ENCODE measurements at regions not wholly inside any gene's neighbourhood (a gene's known extent, or its start where the extent isn't known, plus 50 kb on each side); places are given as distances from the start of the nearest gene placed in this dataset.
"Not testable (repeated sequence)": the region's sequence is repeated elsewhere in the genome, so short reads cannot be mapped to it uniquely, and the experiment has no call there.

DNA sequence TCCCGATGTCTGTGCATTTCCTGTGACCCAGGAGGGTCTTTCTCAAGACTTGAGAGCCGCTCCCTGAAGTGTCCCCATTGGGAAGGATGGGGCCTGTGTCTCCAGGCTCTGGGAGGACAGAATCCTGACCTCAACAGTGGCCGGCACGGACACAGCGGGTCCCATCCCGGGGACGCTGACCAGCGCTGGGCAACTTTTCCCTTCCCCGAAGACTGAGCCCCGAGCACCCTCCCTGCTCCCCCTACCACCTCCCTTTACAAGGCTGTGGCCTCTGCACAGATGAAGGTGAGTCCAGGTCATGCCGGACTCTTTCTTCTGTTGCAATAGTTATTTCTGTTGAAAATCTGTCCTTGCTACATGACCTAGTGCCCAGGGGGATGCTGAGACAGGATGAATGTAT lies 135.7 kb downstream of the TMEM121 start:
- not testable (repeated sequence) for DNase-seq

DNA sequence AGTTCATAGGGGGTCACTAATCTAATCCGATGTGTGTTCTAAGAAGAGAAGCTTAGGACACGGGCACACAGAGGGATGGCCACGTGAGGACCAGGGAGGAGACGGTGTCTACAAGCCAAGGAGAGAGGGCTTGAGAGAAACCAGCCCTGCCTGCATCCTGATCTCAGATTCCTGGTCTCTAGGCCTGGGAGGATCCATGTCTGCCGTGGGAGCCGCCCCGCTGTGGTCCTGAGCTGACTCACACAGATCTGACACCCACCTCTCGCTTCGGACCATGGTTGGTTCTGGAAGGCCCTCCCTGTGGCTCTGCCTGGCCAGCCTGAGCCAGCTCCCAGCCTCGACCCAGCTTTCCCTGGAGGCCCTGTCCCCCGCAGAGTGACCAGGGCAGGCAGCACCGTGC lies 136.2 kb downstream of the TMEM121 start:
- DNase-seq, result not testable (repeated sequence)

DNA sequence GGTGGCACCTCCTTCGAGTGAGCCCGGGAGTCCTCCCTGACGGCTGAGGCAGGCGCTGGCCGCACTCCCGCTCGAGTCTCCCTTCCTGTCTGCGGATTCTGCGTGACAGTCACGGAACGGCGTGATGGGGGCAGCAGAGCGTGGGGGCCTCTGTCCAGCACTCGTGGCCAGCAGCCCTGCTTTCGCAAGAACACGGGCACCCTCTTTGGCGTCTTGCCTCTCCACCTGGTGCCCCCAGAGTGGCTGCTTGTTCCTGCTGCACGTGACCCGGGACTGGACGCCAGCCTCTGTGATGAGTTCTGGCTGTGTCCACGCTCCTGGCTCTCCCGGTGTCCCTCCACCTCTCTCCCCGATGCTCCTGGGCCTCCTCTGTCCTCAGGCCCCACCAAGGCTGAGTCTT lies 136.9 kb downstream of the TMEM121 start:
- DNase-seq, result not testable (repeated sequence)

DNA sequence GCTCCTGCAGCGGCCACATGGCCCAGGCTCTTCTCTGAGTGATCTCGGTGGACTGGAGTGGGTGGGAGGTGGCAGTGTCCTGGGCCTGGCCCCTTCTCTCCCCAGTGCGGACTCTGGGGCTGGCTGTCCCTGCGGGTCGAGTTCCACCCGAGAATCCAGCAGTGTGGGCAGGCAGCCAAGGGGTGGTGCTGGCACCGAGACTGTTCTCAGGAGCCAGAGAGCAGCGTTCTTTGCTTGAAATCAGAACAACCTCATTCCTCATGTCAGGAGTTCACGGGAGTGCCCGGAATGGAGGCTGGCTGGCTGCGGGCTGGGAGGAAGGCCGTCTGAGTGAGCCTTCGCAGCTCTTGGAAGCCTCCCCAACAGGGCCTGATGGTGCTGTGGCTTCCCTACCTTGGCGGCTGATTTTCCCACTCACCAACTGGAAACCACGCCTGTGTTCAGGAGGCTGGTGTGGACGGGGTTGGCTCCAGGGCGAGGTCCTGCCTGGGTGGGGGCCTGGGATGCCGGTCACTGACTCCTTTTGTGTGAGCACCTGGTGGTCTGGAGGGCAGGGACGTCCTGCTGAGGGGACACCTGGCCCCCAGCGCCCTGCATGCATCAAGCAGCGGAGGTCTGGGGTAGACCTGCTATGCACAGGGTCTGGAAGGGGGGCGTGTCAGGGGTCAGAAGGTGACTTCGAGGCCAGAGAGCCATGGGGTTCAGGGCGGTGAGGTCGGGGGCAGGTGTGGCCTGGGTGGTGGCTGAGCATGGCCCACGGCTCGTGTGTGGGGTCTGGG lies 137.6 kb downstream of the TMEM121 start:
- DNase-seq, result not testable (repeated sequence)

DNA sequence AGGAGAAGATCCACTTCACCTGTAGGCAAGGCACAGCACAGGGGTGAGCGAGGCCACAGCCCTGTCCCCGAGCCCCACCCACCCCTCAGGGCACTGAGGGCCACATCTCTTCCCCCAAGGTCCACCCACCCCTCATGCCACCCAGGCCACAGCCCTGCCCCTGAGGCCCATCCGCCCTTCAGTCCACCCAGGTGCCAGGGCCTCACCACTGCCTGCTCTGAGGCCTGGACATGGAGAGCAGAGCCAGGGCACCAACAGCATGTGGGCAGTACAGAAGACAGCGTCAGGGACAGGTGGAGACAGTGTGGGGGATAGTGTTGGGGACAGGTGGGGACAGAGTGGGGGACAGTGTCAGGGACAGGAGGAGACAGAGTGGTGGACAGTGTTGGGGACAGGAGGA lies 138.3 kb downstream of the TMEM121 start:
- DNase-seq, result no peak

DNA sequence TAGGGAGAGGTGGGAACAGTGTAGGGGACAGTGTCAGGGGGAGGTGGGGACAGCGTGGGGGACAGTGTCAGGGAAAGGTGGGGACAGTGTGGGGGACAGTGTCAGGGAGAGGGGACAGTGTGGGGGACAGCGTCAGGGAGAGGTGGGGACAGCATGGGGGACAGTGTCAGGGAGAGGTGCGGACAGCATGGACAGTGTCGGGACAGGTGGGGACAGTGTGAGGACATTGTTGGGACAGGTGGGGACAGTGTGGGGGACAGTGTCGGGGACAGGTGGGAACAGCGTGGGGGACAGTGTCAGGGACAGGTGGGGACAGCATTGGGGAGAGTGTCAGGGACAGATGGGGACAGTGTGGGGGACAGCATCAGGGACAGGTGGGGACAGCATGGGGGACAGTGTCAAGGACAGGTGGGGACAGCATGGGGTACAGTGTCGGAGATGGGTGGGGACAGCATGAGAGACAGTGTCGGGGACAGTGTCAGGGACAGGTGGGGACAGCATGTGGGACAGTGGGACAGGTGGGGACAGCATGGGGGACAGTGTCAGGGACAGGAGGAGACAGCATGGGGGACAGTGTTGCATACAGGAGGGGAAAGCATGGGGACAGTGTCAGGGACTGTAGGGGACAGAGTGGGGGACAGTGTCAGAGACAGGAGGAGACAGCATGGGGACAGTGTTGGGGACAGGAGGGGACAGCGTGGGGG lies 139.0 kb downstream of the TMEM121 start:
- no peak for DNase-seq

DNA sequence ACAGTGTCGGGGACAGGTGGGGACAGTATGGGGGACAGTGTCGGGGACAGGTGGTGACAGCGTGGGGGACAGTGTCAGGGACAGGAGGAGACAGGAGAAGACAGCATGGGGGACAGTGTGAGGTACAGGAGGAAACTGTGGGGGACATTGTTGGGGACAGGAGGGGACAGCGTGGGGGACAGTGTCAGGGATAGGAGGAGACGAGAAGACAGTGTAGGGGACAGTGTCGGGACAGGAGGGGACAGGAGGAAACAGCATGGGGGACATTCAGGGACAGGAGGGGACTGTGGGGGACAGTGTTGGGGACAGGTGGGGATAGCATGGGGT lies 139.5 kb downstream of the TMEM121 start:
- no peak for DNase-seq

DNA sequence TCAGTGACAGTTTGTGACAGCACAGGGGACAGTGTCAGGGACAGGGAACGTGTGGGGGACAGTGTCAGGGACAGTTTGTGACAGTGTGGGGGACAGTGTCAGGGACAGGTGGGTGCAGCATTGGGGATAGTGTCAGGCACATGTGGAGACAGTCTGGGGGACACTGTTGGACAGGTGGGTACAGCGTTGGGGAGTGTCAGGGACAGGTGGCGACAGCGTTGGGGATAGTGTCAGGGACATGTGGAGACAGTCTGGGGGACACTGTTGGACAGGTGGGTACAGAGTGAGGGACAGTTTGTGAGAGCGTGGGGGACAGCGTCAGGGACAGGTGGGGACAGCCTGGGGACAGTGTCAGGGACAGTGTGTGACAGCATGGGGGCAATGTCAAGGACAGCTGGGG lies 140.0 kb downstream of the TMEM121 start:
- no peak for DNase-seq

DNA sequence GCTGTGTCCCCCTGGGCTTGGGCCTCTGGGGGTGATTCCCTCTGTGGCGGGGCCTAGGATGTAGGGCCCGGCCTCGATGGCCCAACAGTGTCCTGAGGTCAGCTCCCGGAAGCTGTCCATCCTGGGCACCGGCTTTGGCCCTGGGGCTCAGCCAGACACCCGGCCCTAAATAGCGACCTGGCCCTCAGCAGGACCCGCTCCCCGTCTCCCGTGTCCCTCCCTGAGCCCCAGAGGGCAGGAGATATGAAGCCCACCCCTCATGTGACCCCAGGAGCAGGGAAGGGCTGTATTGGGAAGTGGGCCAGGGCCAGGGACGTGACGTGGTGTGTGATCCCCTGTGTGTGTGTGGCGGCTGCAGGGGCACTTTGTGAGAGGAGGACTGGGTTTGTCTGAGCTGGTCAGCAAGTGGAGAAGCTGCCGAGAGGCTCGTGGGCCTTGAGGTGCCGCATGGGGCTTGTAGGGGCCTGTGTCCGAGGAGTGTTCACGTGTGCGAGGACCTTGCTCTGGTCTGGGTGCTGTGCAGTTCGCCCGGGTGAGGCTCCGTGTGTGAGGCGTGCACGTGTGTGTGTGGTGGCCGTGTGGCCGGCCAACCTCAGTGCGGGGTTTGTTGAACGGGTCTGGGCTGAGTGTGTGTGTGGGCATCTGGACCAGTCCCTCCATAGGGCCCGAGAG lies 140.7 kb downstream of the TMEM121 start:
- not testable (repeated sequence) for DNase-seq

DNA sequence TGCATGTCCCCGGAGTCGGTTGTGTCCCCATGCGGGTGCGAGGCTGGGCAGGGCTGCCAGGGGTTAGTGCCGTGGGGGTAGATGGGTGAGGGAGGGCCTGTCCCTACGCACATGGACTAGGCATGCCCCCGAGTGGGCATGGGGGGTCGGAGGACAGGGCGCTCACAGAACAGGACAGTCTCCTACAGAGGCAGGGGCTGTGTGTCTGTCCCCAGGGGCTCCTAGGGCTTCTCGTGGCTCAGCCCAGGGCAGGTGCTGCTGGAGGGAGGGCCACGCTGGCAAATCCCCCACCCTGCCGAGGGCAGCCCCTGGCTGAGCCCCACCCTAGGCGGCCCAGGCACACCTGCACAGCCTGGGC lies 141.3 kb downstream of the TMEM121 start:
- DNase-seq, result not testable (repeated sequence)

DNA sequence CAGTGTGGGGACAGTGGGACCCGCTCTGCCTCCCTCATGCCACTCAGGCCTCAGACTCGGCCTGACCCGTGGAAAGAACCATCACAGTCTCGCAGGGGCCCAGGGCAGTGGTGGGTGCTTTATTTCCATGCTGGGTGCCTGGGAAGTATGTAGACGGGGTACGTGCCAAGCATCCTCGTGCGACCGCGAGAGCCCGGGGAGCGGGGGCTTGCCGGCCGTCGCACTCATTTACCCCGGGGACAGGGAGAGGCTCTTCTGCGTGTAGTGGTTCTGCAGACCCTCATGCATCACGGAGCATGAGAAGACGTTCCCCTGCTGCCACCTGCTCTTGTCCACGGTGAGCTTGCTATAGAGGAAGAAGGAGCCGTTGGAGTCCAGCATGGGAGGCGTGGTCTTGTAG lies 141.6 kb downstream of the TMEM121 start:
- not testable (repeated sequence) for DNase-seq

DNA sequence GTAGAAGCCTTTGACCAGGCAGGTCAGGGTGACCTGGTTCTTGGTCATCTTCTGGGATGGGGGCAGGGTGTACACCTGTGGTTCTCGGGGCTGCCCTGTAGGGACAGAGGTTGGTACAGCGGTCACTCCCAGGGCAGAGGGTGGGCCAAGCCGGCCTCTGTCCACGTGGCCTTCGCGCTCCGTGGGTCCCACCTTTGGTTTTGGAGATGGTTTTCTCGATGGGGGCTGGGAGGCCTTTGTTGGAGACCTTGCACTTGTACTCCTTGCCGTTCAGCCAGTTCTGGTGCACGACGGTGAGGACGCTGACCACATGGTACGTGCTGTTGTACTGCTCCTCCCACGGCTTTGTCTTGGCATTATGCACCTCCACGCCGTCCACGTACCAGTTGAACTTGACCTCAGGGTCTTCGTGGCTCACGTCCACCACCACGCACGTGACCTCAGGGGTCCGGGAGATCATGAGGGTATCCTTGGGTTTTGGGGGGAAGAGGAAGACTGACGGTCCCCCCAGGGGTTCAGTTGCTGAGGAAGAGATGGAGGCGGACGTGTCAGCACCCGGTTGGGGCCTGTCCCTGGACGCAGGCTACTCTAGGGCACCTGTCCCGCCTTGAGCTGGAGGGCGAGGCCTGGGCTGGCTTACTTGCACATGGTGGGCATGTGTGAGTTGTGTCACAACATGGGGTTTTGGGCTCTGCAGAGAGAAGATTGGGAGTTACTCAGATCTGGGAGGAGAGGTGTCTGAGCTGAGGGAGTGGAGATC lies 142.3 kb downstream of the TMEM121 start:
- not testable (repeated sequence) for DNase-seq

DNA sequence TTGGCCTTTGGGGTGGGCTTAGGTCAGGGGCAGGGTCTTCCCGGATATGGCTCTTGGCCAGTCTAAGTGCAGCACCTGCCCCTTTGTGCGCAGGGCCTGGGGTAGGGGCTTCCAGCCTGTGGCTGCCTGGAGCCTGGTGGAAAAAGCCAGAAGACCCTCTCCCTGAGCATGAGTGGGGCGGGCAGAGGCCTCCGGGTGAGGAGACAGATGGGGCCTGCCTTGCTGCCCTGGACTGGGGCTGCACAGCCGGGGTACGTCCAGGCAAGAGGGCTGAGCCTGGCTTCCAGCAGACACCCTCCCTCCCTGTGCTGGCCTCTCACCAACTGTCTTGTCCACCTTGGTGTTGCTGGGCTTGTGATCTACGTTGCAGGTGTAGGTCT lies 142.8 kb downstream of the TMEM121 start:
- not testable (repeated sequence) for DNase-seq

DNA sequence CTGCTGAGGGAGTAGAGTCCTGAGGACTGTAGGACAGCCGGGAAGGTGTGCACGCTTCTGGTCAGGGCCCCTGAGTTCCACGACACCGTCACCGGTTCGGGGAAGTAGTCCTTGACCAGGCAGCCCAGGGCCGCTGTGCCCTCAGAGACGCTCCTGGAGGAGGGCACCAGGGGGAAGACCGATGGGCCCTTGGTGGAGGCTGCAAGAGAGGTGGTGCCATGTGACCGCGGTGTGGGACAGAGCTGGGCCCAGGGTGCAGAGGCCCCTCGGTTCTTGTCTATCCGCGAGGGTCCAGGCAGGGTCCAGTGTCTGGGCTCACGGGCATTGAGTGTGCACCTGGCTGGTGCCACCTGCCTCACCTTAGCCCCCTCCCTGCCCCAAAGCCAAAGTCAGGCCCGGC lies 143.3 kb downstream of the TMEM121 start:
- DNase-seq, result not testable (repeated sequence)

DNA sequence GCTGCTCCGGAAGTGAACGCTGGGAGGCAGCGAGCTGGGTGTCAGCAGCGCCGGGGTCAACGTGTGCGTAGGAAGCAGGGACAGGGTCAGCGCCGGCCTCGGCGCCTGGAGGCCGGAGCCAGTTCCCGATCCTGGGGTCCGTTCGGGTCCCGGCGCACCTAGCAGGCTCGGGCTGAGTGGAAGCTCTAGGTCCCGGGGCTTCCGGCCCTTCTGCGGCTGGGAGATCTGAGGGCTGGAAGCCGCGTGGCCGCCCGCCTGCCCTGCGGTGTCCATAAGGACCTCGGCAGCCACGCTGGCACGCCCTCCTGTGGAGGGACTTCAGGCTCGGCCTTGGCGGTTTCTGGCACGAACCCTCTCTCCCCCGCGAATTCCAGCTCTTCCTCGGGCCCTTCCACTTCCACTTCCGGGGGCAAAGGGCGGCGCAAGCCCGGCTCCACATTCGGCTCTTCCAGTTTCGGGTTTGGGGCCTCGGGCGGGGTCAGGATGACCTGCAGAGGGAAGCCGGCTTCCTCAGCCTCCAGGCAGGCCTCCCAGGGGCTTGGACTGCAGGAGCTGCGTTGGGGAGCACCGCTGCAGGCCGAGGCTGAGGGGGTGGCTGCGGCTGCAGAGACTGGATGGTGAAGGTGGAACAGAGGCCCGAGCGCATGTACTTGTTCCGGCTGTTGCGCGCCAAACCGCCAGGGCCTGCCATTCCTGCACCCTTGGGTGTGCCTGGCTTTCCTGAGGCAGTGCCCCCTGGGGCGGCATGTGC lies 146.2 kb downstream of the TMEM121 start:
- DNase-seq, result not testable (repeated sequence)

DNA sequence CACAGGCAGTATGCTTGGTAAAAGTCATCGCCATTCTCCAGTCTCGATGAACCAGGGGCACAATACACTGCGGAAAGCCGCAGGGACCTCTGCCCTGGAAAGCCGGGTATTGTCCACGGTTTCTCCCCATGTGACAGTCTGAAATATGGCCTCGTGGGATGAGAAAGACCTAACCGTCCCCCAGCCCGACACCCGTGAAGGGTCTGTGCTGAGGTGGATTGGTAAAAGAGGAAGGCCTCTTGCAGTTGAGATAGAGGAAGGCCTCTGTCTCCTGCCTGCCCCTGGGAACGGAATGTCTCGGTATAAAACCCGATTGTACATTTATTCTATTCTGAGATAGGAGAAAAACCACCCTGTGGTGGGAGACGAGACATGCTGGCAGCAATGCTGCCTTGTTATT lies 149.1 kb downstream of the TMEM121 start:
- DNase-seq, result not testable (repeated sequence)

DNA sequence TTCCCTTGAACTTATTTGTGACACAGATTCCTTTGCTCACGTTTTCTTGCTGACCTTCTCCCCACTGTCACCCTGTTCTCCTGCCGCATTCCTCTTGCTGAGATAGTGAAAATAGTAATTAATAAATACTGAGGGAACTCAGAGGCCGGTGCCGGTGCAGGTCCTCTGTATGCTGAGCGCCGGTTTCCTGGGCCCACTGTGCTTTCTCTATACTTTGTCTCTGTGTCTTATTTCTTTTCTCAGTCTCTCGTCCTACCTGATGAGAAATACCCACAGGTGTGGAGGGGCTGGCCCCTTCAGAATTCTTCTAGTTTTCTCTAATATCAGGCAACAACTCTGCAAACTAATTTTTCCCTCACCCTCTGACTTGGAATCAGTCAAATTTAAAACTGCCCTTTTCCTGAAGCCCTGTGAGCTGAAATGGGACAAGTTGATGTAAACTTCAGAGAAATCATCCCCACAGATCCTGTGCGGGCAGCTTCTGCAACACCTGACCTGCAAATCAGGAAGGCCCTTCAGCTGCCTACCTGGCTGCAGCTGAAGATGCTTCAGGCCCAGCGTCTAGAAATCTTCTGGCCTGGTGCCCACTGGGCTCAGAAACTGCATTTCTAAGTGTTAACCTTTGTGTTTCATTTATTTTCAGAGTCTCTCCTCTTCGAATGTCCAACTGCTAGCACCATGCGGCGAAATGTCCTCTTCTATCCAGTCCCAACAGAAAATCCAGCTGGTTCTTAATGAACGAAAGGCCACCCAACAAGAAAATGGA lies 149.7 kb downstream of the TMEM121 start:
- not testable (repeated sequence) for DNase-seq

DNA sequence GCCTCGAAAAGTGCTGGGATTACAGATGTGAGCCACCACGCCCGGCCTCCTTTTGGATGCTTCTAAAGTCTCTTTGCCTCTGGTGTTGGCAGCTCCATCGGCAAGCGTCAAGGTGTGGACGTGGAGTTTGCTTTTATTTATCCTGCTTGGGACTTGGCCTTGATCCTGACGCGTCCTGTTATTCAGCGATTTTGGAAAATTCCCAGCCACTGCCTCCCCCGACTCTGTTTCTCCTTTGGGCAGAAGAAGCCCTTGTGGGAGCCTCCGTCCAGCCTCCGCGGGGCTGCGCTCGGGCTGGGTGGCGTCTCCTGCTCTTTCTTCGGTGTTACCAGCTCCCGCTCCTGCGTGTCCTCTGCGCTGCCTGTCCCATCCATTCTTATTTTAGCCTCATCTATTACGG lies 151.7 kb downstream of the TMEM121 start:
- not testable (repeated sequence) for DNase-seq

DNA sequence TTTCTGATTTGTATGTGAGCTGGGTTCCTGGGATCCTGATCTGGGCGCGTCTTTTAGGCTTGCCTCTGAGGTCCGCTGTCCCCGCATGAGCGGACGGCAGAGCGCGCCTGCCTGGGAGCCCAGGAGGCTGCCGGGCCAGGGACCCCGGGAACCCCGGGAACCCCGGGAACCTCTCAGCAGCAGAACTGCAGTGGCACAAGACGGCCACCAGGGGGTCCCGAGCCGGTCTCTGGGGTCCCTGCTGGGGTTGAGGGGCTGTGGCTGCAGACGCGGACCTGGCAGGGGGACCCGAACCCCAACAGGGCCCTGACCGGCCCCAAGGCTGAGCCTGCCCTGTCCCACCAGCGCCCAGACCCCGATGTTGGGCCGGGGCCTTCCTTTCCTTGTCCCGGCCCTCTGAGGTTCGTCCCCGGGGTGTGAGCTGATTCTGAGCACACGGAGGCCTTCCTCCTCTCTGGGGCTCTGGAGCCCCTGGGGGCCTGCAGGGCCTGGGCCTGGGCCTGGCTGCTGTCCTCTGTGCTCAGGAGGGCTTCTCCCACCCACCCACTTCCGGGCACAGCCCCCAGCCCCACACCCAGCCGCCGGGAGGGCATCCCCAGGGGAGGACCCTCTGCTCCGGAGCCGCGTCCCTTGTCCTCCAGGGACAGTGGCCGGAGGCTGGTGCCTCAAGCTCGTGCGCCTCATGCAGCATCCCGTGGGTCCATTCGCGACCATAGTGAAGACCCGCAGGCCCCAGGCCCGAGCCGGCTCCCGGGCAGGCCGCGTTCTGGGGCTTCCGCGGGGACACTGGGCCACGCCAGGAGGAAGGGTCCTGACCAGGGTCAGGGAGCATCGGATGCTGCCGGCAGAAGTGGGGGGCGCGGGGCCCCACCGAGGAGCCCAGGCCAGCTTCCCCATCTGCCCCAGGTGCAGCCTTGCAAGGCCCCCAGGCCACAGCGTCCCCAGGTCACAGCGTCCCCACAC lies 152.9 kb downstream of the TMEM121 start:
- DNase-seq, result not testable (repeated sequence)

DNA sequence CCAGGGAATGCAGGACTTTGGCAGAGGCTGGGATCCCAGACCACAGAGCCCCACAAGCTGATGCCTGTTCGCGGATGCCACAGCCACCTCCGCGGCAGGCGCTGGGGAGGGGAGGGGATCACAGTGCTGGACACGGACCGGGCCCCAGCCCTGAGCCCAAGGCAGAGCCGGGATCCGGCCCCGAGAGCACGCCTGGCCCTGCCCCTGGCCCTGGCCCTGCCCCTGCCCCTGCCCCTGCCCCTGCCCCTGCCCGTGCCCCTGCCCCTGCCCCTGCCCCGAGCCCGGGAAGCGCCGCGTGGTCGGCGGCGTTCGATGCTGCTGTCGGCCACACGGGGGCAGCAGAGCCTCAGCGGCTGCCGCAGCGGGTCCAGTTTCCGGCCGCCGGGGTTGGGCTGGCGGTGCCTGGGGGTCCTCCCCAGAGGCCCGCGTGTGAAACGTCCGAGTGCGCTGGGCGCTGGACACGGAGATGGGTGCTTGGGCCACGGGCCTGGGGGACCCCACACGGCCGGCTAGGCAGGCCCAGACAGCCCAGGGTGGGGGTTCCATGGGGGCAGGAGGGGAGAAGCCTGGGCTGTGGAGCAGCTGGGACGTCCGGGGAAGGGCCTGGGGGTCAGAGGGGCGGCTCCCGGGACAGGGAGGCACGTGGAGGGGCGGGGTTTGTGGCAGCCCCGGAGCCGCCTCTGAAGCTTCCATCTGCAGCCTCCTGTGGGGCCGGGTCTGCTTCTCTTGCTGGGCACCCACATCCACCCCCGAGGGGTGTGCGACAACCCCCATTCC lies 153.8 kb downstream of the TMEM121 start:
- DNase-seq, result peak in 1 of 2 donors; percentile 4

Data from CD4-positive, alpha-beta T cell treated with Interleukin-1 beta for 1 hour (primary cell).